Esophagus (tissue), 2 donors: ENCODE measurements at regions not wholly inside any gene's neighbourhood (a gene's known extent, or its start where the extent isn't known, plus 50 kb on each side); places are given as distances from the start of the nearest gene placed in this dataset.

Experiments
- H3K27ac ChIP-seq, 2 donors: one replicate each; pipeline ENCODE4 v1.5.1; 2013; ENCODE audit warnings: low read depth in 2 of 2, mild to moderate bottlenecking in 2 of 2, inconsistent platforms in 1 of 2, low read length in 1 of 2, moderate library complexity in 1 of 2
- H3K27me3 ChIP-seq, 2 donors: one replicate each; pipeline ENCODE4 v1.6.1; 2013; ENCODE audit warnings: low read length in 2 of 2, control low read depth in 1 of 2, mild to moderate bottlenecking in 1 of 2; ENCODE audit not compliant: insufficient read depth in 2 of 2, control insufficient read depth in 1 of 2
- H3K36me3 ChIP-seq, 2 donors: one replicate each; pipeline ENCODE4 v1.6.1; 2013; ENCODE audit warnings: low read length in 1 of 2; ENCODE audit not compliant: control insufficient read depth in 2 of 2, insufficient read depth in 2 of 2
- H3K4me1 ChIP-seq, 2 donors: one replicate each; pipeline ENCODE4 v1.6.1; 2013; ENCODE audit warnings: low read length in 1 of 2; ENCODE audit not compliant: control insufficient read depth in 2 of 2, insufficient read depth in 2 of 2
- H3K4me3 ChIP-seq, 2 donors: one replicate each; pipeline ENCODE4 v1.5.1; 2013; ENCODE audit warnings: low read length in 2 of 2, mild to moderate bottlenecking in 2 of 2, low read depth in 1 of 2, moderate library complexity in 1 of 2
- H3K9me3 ChIP-seq, 2 donors: one replicate each; pipeline ENCODE4 v1.6.1; 2013; ENCODE audit warnings: mild to moderate bottlenecking in 2 of 2, low read depth in 1 of 2, low read length in 1 of 2, moderate library complexity in 1 of 2; ENCODE audit not compliant: control insufficient read depth in 2 of 2, insufficient read depth in 1 of 2
- WGBS, 2 donors: extraction: QIAGEN DNeasy Blood & Tissue Kit; methylation state at CpG; one replicate each; pipeline ENCODE4 v1.1.7; 2013; 5-methylcytosine and 5-hydroxymethylcytosine counted together
- donor health status: healthy with polysubstance abuse.
- donor health status: Bipolar disorder and iron deficiency.

- Histone ChIP-seq H3K36me3 (no peaks in the 10 kb centered on the region), H3K4me3 (no peak overlapping the region), H3K4me1 (no peaks in the 10 kb centered on the region), H3K27ac (no peak overlapping the region), H3K27me3 (no peaks in the 10 kb centered on the region), H3K9me3 (no peaks in the 10 kb centered on the region)
- 79 to 87% methylated on average over 2 of the region's 2 CpGs for WGBS, 2 donors
Observed at GRCh38 chr3:144259267-144259666, 287.6 kb downstream of the DIPK2A start.

GRCh38 chr3:144263706-144264105, 292.1 kb downstream of the DIPK2A start:
- no peaks in the 10 kb centered on the region for H3K27me3 ChIP-seq
- H3K4me1 ChIP-seq = no peaks in the 10 kb centered on the region
- H3K4me3 ChIP-seq = no peak overlapping the region
- H3K36me3 ChIP-seq = no peaks in the 10 kb centered on the region
- H3K27ac ChIP-seq = no peak overlapping the region
- no peaks in the 10 kb centered on the region for H3K9me3 ChIP-seq

- H3K36me3 ChIP-seq = no peaks in the 10 kb centered on the region
- no peak overlapping the region for H3K4me3 ChIP-seq
- WGBS, 2 donors = 85 to 87% methylated on average over 3 of the region's 3 CpGs
- H3K4me1 ChIP-seq = no peaks in the 10 kb centered on the region
- no peaks in the 10 kb centered on the region for H3K27me3 ChIP-seq
- H3K27ac ChIP-seq = no peak overlapping the region
- H3K9me3 ChIP-seq = no peaks in the 10 kb centered on the region
Observed at GRCh38 chr3:144264350-144264749, 292.7 kb downstream of the DIPK2A start.

- Histone ChIP-seq H3K9me3 (no peaks in the 10 kb centered on the region), H3K27me3 (no peaks in the 10 kb centered on the region), H3K27ac (no peak overlapping the region), H3K4me1 (no peaks in the 10 kb centered on the region), H3K36me3 (no peaks in the 10 kb centered on the region), H3K4me3 (no peak overlapping the region)
- WGBS, 2 donors = 75 to 83% methylated on average over 1 of the region's 1 CpG
Observed at GRCh38 chr3:144264794-144265193, 293.2 kb downstream of the DIPK2A start.

- WGBS, 2 donors = 37 to 56% methylated on average over 3 of the region's 3 CpGs
- Histone ChIP-seq H3K4me1 (no peaks in the 10 kb centered on the region), H3K9me3 (no peaks in the 10 kb centered on the region), H3K4me3 (no peak overlapping the region), H3K27ac (no peak overlapping the region), H3K36me3 (no peaks in the 10 kb centered on the region), H3K27me3 (no peaks in the 10 kb centered on the region)
Observed at GRCh38 chr3:144265542-144266100, 294.0 kb downstream of the DIPK2A start.

GRCh38 chr3:144270100-144270499, 298.5 kb downstream of the DIPK2A start:
- Histone ChIP-seq H3K36me3 (no peaks in the 10 kb centered on the region), H3K27me3 (peaks cover 0 to 3% of the 10 kb centered on the region in 2 donors), H3K4me3 (no peak overlapping the region), H3K27ac (no peak overlapping the region), H3K4me1 (no peaks in the 10 kb centered on the region), H3K9me3 (no peaks in the 10 kb centered on the region)
- WGBS, 2 donors = 80 to 90% methylated on average over 3 of the region's 3 CpGs

GRCh38 chr3:144272680-144273079, 301.1 kb downstream of the DIPK2A start:
- Histone ChIP-seq H3K9me3 (no peaks in the 10 kb centered on the region), H3K4me1 (no peaks in the 10 kb centered on the region), H3K4me3 (no peak overlapping the region), H3K27ac (no peak overlapping the region), H3K36me3 (no peaks in the 10 kb centered on the region), H3K27me3 (peaks cover 0 to 3% of the 10 kb centered on the region in 2 donors)
- 79 to 87% methylated on average over 4 of the region's 4 CpGs for WGBS, 2 donors

- no peak overlapping the region for H3K27ac ChIP-seq
- 75 to 80% methylated on average over 2 of the region's 2 CpGs for WGBS, 2 donors
- H3K9me3 ChIP-seq = no peaks in the 10 kb centered on the region
- H3K4me3 ChIP-seq = no peak overlapping the region
- H3K36me3 ChIP-seq = no peaks in the 10 kb centered on the region
- H3K4me1 ChIP-seq = no peaks in the 10 kb centered on the region
- peaks cover 0 to 3% of the 10 kb centered on the region in 2 donors for H3K27me3 ChIP-seq
Observed at GRCh38 chr3:144273601-144274000, 302.0 kb downstream of the DIPK2A start.

- Histone ChIP-seq H3K36me3 (no peaks in the 10 kb centered on the region), H3K4me3 (no peak overlapping the region), H3K4me1 (no peaks in the 10 kb centered on the region), H3K27ac (no peak overlapping the region), H3K27me3 (peaks cover 0 to 3% of the 10 kb centered on the region in 2 donors), H3K9me3 (no peaks in the 10 kb centered on the region)
Observed at GRCh38 chr3:144275005-144275404, 303.4 kb downstream of the DIPK2A start.

GRCh38 chr3:144282313-144282712, 310.7 kb downstream of the DIPK2A start:
- Histone ChIP-seq H3K27ac (no peak overlapping the region), H3K9me3 (no peaks in the 10 kb centered on the region), H3K4me1 (no peaks in the 10 kb centered on the region), H3K27me3 (no peaks in the 10 kb centered on the region), H3K4me3 (no peak overlapping the region), H3K36me3 (no peaks in the 10 kb centered on the region)
- WGBS, 2 donors = 92% methylated on average over 2 of the region's 2 CpGs
